HepG2 (cell line): ENCODE measurements at regions not wholly inside any gene's neighbourhood (a gene's known extent, or its start where the extent isn't known, plus 50 kb on each side); places are given as distances from the start of the nearest gene placed in this dataset.

Source experiments
- ATAC-seq: fragments of 200-7000 bp; cut with Tn5 transposase; 3 replicates; pipeline ENCODE4 v1.9.1; 2020; ENCODE audit warnings: mild to moderate bottlenecking, moderate library complexity
- BruUV-seq: library from RNA; stranded (reverse); fragments of 400-500 nt; replicated peaks from 2 replicates; lab custom pipeline; 2021; lab: Mats Ljungman, UMichigan
- CTCF ChIA-PET: fragments of 300-600 bp; formaldehyde crosslinking; extraction: SDS; loops from one replicate; lab custom pipeline; 2021; ENCODE audit warnings: low total read pairs, inconsistent platforms, low intra/inter-chr PET ratio; lab: Yijun Ruan, JAX
- POLR2A ChIA-PET: fragments of 350-600 bp; sonication (Branson Sonifier 250); formaldehyde crosslinking; loops from one replicate; lab custom pipeline; 2020; ENCODE audit warnings: antibody characterized with exemption, inconsistent platforms; lab: Yijun Ruan, JAX
- DNase-seq: peaks from one replicate; pipeline ENCODE4 v3.0.0-alpha.2; 2015; ENCODE audit warnings: low spot score
- FAIRE-seq: peaks from 3 replicates; lab custom pipeline; 2011; peaks lifted over from hg19 to GRCh38; lab: Jason Lieb, UNC
- H2AFZ ChIP-seq: one replicate; pipeline ENCODE4 v1.6.1; 2011; ENCODE audit warnings: low read length, inconsistent platforms
- H3K27ac ChIP-seq: fragments of 300-600 bp; 3 replicates; pipeline ENCODE4 v1.8.0; 2011; ENCODE audit warnings: mixed run types, mild to moderate bottlenecking, mixed read lengths, low read length, inconsistent platforms; ENCODE audit not compliant: insufficient read depth; ENCODE audit errors: extremely low read length
- H3K27me3 ChIP-seq, 2 experiments: fragments of 200-600 bp in 1 of 2; 2 replicates in 1 of 2; 3 replicates in 1 of 2; pipeline versions ENCODE4 v1.6.0 to v1.8.0; 2011; ENCODE audit warnings: low read length in 2 of 2, mild to moderate bottlenecking in 2 of 2, moderate library complexity in 2 of 2, inconsistent platforms in 1 of 2; ENCODE audit not compliant: insufficient read depth in 2 of 2, control insufficient read depth in 1 of 2
- H3K36me3 ChIP-seq, 2 experiments: fragments of 200-600 bp in 1 of 2; replicated peaks in 1 of 2; 2 replicates in 1 of 2; 3 replicates in 1 of 2; pipeline versions ENCODE4 v1.5.1 to v1.8.0; 2011; ENCODE audit warnings: low read length in 2 of 2, inconsistent platforms in 1 of 2; ENCODE audit not compliant: insufficient read depth in 2 of 2, control insufficient read depth in 1 of 2
- H3K4me1 ChIP-seq: 2 replicates; pipeline ENCODE4 v1.5.1; 2012; ENCODE audit warnings: low read length, inconsistent platforms; ENCODE audit not compliant: insufficient read depth
- H3K4me2 ChIP-seq: 2 replicates; pipeline ENCODE4 v1.6.0; 2011; ENCODE audit warnings: low read depth, low read length, inconsistent platforms
- H3K4me3 ChIP-seq, 3 experiments: fragments of 200-600 bp in 1 of 3; sonication (generic), shearing (Covaris generic) in 1 of 3; replicated peaks in 1 of 3; 2 replicates each; pipeline ENCODE4 v1.5.1; 2011 to 2016; ENCODE audit warnings: low read length in 3 of 3, inconsistent platforms in 2 of 3, low read depth in 2 of 3, mild to moderate bottlenecking in 2 of 3, control low read depth in 1 of 3, mixed read lengths in 1 of 3; ENCODE audit not compliant: insufficient read depth in 1 of 3
- H3K79me2 ChIP-seq: one replicate; pipeline ENCODE4 v1.6.1; 2011; ENCODE audit warnings: low read length, inconsistent platforms; ENCODE audit not compliant: insufficient read depth
- H3K9ac ChIP-seq: 2 replicates; pipeline ENCODE4 v1.6.0; 2011; ENCODE audit warnings: mild to moderate bottlenecking, low read depth, low read length, inconsistent platforms; ENCODE audit not compliant: insufficient read depth
- H3K9me3 ChIP-seq: 2 replicates; pipeline ENCODE4 v1.5.1; 2012; ENCODE audit warnings: mild to moderate bottlenecking, low read length
- H4K20me1 ChIP-seq: 2 replicates; pipeline ENCODE4 v1.6.0; 2011; ENCODE audit warnings: inconsistent platforms, mild to moderate bottlenecking, low read length, moderate library complexity; ENCODE audit not compliant: insufficient read depth
- LRRFIP1 ChIP-seq: sonication (generic); formaldehyde crosslinking; conservative IDR thresholded peaks from 2 replicates; pipeline ENCODE4 v1.4.0; 2020; ENCODE audit warnings: missing genetic modification reagents
- NBN ChIP-seq: fragments of 450-650 bp; conservative IDR thresholded peaks from 2 replicates; pipeline ENCODE4 v1.6.1; 2017
- NCOA2 ChIP-seq: sonication (generic); formaldehyde crosslinking; IDR thresholded peaks from 2 replicates; pipeline ENCODE4 v1.8.0; 2022; ENCODE audit warnings: inconsistent platforms
- NCOA5 ChIP-seq: sonication (generic); formaldehyde crosslinking; IDR thresholded peaks from 2 replicates; pipeline ENCODE4 v1.4.0; 2020; ENCODE audit warnings: missing genetic modification reagents
- SSRP1 ChIP-seq: IDR thresholded peaks from 2 replicates; pipeline ENCODE4 v1.6.1; 2016; ENCODE audit warnings: control low read depth
- YY1 ChIP-seq: IDR thresholded peaks from 2 replicates; pipeline ENCODE4 v1.6.1; 2011; ENCODE audit warnings: low read length, low read depth, moderate library complexity, mild to moderate bottlenecking; ENCODE audit not compliant: insufficient read depth, insufficient replicate concordance
- ZNF101 ChIP-seq: sonication (generic); formaldehyde crosslinking; IDR thresholded peaks from 2 replicates; pipeline ENCODE4 v1.4.0; 2020; ENCODE audit warnings: mild to moderate bottlenecking, low read depth, missing genetic modification reagents, borderline replicate concordance
- ZNF143 ChIP-seq: sonication (generic); formaldehyde crosslinking; IDR thresholded peaks from 2 replicates; pipeline ENCODE4 v1.4.0; 2020; ENCODE audit warnings: missing genetic modification reagents
- ZNF484 ChIP-seq: sonication (generic); formaldehyde crosslinking; IDR thresholded peaks from 2 replicates; pipeline ENCODE4 v1.5.1; 2020; ENCODE audit warnings: mild to moderate bottlenecking, low read depth, missing genetic modification reagents, borderline replicate concordance
- ZNF496 ChIP-seq: sonication (generic); formaldehyde crosslinking; IDR thresholded peaks from 2 replicates; pipeline ENCODE4 v1.8.1; 2023; ENCODE audit warnings: mild to moderate bottlenecking, moderate library complexity, missing genetic modification reagents; ENCODE audit not compliant: insufficient replicate concordance
- ZNF512 ChIP-seq: sonication (generic); formaldehyde crosslinking; IDR thresholded peaks from 2 replicates; pipeline ENCODE4 v1.4.0; 2020; ENCODE audit warnings: mild to moderate bottlenecking, missing genetic modification reagents
- ZNF839 ChIP-seq: sonication (generic); formaldehyde crosslinking; IDR thresholded peaks from 2 replicates; pipeline ENCODE4 v1.4.0; 2020; ENCODE audit warnings: missing genetic modification reagents, mild to moderate bottlenecking, borderline replicate concordance
- WGBS: methylation state at CpG from one replicate; pipeline ENCODE4 v1.1.6; 2017; ENCODE audit warnings: low lambda C conversion rate; 5-methylcytosine and 5-hydroxymethylcytosine counted together
- in situ Hi-C: cut with HindIII; loops from 2 replicates; pipeline ENCODE4 v1.10.0; 2017; ENCODE audit warnings: low pct_unique_long_range_greater_than_20kb; ENCODE audit not compliant: extremely low pct_ligation_motif_present
- intact Hi-C: fragments of 100-400 bp; cut with micrococcal nuclease; formaldehyde crosslinking; loops from one replicate; pipeline ENCODE4 v1.10.0; 2022; ENCODE audit not compliant: unreplicated experiment
- TF ChIP-seq, protein P1 (sequence below): sonication (generic); formaldehyde crosslinking; IDR thresholded peaks from 2 replicates; pipeline ENCODE4 v1.5.1; 2020; ENCODE audit warnings: mild to moderate bottlenecking, moderate library complexity, missing genetic modification reagents

DNA sequence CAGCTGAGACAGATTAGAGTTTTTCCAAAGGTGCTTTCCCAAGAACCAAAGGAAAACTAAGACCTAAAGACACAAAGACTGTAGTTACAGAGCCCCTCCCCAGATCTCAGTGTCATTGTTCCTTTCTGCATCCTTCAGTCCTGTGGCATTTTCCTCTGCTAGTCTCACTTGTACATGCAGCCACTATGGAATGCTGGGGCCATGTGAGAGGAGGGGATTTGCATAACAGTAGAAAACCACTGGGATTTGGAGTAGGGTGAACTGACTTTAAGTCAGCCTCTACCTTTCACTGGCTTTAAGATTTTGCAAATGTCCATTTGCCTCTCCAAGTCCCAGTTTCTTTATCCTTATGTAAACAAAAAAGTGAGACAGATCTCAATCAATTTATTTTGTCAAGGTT is 119.4 kb upstream of the F3 start:
- CTCF ChIA-PET, result no interaction called here

GRCh38 chr1:94660258-94660657 is 118.7 kb upstream of the F3 start:
- Histone ChIP-seq H3K9ac (no peak overlapping the region), H4K20me1 (no peaks in the 10 kb centered on the region), H3K27ac (no peak overlapping the region), H2AFZ (no peak overlapping the region), H3K4me2 (no peak overlapping the region), H3K79me2 (no peaks in the 10 kb centered on the region), H3K4me3 (no peak overlapping the region), H3K9me3 (no peaks in the 10 kb centered on the region), H3K4me1 (peaks cover 10% of the 10 kb centered on the region), H3K36me3 (no peaks in the 10 kb centered on the region), H3K27me3 (no peaks in the 10 kb centered on the region; a peak in 1 of 5 replicates)
- intact Hi-C loops, result no loop called here
- ChIA-PET CTCF (no interaction called here), POLR2A (no interaction called here)
- FAIRE-seq, result no peak
- no peak for DNase-seq
- BruUV-seq, result no TSS peak
- 78% methylated on average over 2 of the region's 2 CpGs for WGBS
- ATAC-seq, result no peak
- in situ Hi-C loops, result no loop called here
- TF ChIP-seq SSRP1 (CRISPR knock-in tag), result no peak
- TF ChIP-seq NBN, result no peak
- no peak for TF ChIP-seq ZNF143 (CRISPR knock-in tag)
- TF ChIP-seq NCOA2 (CRISPR knock-in tag), result no peak
- no peak for TF ChIP-seq ZNF839
- TF ChIP-seq ZNF512 (CRISPR knock-in tag), result no peak
- TF ChIP-seq, protein P1, sequence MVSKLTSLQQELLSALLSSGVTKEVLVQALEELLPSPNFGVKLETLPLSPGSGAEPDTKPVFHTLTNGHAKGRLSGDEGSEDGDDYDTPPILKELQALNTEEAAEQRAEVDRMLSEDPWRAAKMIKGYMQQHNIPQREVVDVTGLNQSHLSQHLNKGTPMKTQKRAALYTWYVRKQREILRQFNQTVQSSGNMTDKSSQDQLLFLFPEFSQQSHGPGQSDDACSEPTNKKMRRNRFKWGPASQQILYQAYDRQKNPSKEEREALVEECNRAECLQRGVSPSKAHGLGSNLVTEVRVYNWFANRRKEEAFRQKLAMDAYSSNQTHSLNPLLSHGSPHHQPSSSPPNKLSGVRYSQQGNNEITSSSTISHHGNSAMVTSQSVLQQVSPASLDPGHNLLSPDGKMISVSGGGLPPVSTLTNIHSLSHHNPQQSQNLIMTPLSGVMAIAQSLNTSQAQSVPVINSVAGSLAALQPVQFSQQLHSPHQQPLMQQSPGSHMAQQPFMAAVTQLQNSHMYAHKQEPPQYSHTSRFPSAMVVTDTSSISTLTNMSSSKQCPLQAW (CRISPR knock-in tag), result no peak

More for the DNA sequence above, 119.4 kb upstream of the F3 start:
- no TSS peak for BruUV-seq
- in situ Hi-C loops (no loop called here), intact Hi-C loops (no loop called here)
- no peak for ATAC-seq
- POLR2A ChIA-PET, result no interaction called here
- no peaks in the 10 kb centered on the region for H4K20me1 ChIP-seq
- DNase-seq, result no peak
- H3K4me1 ChIP-seq, result peaks cover 10% of the 10 kb centered on the region
- no peaks in the 10 kb centered on the region for H3K36me3 ChIP-seq
- no peak overlapping the region for H3K9ac ChIP-seq
- H2AFZ ChIP-seq, result no peak overlapping the region
- H3K4me3 ChIP-seq, result no peak overlapping the region
- FAIRE-seq, result no peak
- H3K27ac ChIP-seq, result no peak overlapping the region
- no peaks in the 10 kb centered on the region for H3K9me3 ChIP-seq
- no peaks in the 10 kb centered on the region; a peak in 1 of 5 replicates for H3K27me3 ChIP-seq
- H3K4me2 ChIP-seq, result no peak overlapping the region
- no peak for TF ChIP-seq YY1
- no peak for TF ChIP-seq ZNF484 (CRISPR knock-in tag)
- no peak for TF ChIP-seq ZNF101 (CRISPR knock-in tag)
- no peak for TF ChIP-seq NCOA5 (CRISPR knock-in tag)
- TF ChIP-seq LRRFIP1 (CRISPR knock-in tag), result no peak
- TF ChIP-seq ZNF496 (CRISPR knock-in tag), result no peak
- H3K79me2 ChIP-seq, result no peaks in the 10 kb centered on the region
